Stimulated activated CD4-positive, alpha-beta T cell treated with anti-CD3 and anti-CD28 coated beads, Interleukin-12 subunit alpha, Interleukin-12 subunit beta, amount 100 ng/mL, for 24 hours (primary cell): ENCODE measurements at regions not wholly inside any gene's neighbourhood (a gene's known extent, or its start where the extent isn't known, plus 50 kb on each side); places are given as distances from the start of the nearest gene placed in this dataset.

Experiments
- DNase-seq, 2 experiments: peaks; one replicate each; pipeline ENCODE4 v3.0.0-alpha.2; 2020; ENCODE audit warnings: low read depth in 2 of 2

- DNase-seq, result no peak
Measured at GRCh38 chr11:70535191-70535971, 137.1 kb downstream of the CTTN start.

DNA sequence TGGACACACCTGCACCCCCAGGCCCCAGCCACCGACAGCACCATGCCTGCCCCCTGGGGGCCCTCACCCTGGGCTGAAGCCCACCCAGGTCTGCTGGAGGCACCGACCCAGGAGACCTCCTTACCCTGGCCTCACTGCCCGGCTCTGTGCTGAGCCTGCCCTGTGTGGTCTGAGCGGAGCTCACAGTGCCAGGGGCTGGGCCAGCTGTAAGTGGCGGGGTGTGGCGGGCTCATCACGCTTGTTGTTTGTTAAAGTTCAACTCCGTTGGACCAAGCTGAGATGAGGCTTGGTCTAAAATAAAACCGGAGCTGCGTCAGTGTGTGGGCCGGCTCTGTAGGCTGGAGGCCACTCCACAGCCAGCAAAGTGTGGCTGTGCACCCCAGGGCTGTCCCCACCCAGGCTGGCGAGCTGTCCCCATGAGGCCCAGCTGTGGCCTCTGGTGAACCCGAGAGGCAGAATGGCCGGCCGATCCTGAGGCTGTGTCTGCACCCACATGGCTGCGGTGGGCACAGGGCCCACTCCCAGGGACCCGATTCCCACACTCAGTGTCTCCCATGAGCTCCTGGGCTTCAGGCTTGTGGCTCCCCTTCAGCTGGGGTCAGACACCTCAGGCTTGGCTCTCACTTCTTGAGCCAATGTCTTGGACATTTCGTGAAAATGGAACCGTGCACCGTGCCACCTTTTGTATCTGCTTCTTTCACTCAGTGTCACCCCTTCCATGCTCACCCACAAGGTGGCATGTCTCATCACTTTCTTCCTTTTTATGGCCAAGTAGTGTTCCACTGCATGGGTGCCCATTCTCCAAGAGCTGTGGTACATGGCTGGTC, 137.9 kb downstream of the CTTN start:
- no peak for DNase-seq

GRCh38 chr11:70537576-70538571, 139.5 kb downstream of the CTTN start:
- DNase-seq, result no peak

GRCh38 chr11:70538641-70539359, 140.5 kb downstream of the CTTN start:
- no peak for DNase-seq

DNA sequence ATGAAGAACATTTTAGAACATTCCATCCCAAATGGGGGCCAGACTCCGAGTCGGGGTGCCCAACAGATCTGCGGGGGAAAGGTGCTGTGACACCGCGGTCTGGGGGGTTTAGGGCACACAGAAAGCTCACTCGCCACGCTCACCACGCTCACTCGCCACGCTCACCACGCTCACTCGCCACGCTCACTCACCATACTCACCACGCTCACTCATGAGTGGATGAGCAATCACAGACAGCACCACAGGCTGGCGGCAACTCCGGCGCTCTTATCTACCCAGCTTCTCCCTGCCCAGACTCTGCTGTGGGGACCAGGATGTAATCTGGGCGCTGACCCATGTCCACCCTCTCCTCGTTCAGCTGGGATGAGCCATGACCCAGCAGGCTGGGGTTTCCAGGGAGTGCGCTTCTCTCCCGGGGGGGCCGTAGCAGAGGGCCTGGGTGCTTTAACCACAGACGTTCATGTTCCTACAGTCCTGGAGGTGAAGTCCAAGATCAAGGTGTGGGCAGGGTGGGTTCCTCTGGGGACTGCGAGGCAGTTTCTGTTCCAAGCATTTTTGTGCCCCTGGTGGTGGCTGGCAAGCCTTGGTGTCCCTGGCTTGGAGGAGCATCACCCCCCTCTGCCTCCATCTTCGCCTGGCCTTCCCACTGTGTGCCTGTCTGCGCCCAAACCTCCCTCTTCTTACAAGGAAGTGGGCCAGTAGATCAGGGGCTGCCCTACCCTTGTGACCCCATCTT, 141.2 kb downstream of the CTTN start:
- no peak for DNase-seq

GRCh38 chr11:70540196-70540595, 141.9 kb downstream of the CTTN start:
- DNase-seq, result no peak

- no peak for DNase-seq
Measured at GRCh38 chr11:70541176-70541575, 142.8 kb downstream of the CTTN start.

DNA sequence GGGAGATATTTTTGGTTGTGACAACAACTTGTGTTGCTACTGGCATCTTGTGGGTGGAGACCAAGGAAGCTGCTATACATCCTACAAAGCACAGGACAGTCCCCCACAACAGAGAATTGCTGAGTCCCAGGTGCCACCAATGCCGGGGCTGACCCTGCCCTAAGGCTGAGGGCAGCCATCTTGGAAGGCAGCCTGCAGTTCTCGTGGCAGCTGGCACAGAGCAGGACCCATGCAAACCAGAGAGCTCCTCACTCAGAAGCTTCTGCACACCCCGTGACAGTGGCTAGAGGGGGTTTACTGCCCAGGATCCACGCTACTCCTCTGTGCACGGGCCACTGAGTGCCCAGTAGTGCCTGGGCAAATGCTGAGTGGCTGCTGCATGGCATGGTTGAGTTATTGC, 143.4 kb downstream of the CTTN start:
- no peak for DNase-seq

DNA sequence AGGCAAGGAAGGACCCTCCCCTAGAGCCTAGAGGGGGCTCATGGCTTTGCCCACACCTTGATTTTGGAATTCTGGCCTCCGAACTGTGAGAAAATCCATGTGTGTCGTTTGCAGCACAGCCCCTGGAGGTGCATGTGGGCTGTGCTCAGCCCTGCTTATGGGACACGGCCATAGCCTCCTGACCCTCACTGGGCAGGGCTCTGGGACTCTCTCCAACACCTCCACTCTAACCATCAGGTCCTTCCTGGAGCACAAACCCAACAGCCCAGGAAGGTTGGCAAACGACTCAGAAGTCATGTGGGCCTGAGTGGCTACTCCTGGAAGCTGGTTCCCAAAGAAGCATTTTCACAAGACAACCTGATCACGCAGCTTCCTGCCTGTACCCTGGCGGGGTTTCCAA, 144.1 kb downstream of the CTTN start:
- DNase-seq, result no peak

- DNase-seq, result no peak
Measured at GRCh38 chr11:70542811-70543210, 144.5 kb downstream of the CTTN start.

DNA sequence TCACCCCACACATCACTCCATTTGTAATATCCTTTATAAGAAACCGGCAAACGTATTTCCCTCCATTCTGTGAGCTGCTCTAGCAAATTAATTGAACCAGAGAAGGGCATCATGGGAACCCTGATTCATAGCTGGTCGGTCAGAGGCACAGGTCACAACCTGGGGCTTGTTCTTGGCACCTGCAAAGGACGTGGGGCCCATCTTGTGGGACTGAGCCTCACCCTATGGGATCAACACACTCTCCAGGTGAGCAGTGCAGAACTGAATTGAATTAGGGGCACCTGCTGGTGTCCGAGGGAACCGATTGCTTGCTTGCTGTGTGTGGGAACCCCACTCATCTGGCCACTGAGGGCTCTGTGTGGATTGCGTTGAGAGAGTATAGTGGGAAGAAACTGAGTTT, 145.3 kb downstream of the CTTN start:
- DNase-seq, result no peak

- no peak for DNase-seq
Measured at GRCh38 chr11:70544067-70544773, 145.9 kb downstream of the CTTN start.

DNA sequence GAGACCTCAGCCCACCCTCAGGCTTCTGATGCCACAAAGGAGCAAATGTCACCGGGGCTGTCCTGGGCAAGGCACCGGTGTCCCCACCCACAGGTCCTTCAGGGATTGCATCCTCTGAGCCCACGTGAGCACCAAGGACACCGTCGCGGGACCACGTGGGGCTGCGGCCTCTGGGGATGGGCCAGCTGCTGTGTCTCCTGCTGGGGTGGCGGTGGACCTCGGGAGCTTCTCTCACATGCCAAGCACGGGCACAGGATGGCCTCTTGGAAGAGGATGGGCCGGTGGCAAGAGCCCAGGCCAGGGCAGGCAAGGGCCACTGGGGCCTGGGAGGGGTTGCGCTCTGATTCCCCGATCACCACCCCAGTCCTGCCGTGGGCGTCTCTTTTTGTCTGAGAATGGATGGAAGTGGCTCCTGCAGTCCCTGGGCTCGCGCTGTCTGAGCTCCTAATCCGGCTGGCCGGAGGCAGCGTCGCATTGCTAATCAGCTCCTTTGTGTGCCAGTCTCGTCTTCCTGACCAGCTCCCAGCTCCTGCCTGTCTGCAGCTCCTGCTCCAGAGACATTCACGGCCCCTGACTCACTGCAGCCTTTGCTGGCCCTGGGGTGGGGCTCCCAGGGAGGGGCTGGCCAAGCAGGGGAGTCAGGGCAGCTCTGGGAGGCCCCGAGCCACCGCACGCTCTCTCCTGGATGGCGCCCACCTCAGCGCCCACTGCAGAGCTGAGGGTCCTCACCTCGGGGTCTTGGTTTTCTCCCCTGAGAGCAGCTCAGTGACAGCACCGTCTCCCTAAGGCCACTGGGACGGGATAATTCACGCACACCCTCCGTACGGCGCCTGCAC, 146.7 kb downstream of the CTTN start:
- DNase-seq, result no peak

GRCh38 chr11:70545610-70545912, 147.2 kb downstream of the CTTN start:
- no peak for DNase-seq

- DNase-seq, result no peak
Measured at GRCh38 chr11:70546191-70546940, 148.0 kb downstream of the CTTN start.

DNA sequence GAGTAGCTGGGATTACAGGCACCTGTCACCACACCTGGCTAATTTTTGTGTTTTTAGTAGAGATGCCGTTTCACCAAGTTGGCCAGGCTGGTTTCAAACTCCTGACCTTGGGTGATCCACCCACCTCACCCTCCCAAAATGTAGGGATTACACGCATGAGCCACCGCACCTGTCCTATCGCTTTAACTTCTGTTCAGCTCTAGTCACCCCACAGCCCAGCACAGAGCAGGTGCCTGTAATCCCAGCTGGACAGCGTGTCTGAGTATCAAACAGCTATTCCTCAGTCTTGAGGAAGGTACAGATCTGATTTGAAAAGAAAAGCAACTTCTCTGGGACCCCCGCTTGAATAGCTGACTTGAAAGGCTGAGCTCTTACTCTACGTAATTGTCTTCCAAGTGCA, 149.1 kb downstream of the CTTN start:
- no peak for DNase-seq

DNA sequence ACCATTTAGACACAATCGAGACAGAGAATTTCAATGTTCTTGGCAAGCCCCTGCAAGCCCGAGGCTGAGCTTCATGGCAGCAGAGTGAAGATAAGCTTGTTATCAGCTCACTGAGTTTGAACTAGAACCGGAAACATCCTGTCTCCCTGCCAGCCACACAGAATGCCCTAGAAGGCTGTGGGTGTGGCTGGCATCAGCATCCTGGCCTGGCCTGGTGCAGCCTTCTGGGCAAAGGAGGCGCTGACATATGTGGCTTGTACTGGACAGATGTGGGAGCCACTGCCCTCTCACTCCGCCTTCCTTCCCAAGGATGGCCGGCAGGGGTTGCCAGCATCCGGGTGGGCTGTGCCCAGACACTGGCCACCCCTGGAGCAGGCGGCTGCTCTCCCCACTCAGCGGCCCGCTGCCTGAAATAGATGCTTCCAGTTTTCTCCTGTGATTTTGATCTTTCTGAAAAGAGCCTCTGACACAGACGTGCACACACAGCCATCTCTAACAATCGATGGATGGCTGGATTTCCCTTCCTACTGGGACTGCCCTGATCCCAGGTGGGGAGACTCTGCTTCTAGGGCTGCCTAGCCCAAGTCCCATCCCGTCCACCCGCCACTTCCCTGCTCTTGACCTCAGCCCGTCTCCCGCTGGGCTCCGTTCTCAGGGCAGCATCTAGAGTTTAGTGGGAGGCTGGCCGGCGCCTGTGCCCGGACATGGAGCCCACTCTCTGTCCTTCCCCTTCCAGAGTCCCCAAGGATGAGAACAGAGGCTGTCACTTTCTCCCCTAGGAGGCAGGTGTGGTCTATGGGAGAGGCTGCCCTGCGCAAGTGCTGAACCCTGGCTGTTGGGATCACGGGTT, 149.7 kb downstream of the CTTN start:
- DNase-seq, result no peak

- DNase-seq, result no peak
Measured at GRCh38 chr11:70548976-70549375, 150.6 kb downstream of the CTTN start.
